ENCODE measurements at regions not wholly inside any gene's neighbourhood (a gene's known extent, or its start where the extent isn't known, plus 50 kb on each side); places are given as distances from the start of the nearest gene placed in this dataset.
"Not testable (repeated sequence)": the region's sequence is repeated elsewhere in the genome, so short reads cannot be mapped to it uniquely, and the experiment has no call there.

DNA sequence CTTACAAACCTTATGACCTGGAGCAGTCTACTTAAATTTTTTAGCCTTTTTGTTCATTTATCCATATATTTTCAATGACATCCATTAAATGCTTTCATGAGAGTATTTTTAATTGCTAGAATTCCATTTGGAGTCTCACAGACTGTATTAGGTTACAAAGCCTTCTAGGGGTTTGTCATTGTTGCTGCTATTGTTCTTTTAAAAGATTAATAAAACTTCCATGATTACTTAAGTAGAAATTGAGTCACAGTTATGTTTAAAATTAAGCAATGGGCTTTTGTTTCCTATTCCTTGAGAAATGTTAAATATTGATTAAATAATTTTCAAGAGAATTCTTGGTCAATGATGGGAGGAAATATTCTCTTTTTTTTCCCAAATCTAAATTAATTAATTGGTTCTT is 1408.4 kb upstream of the RAG2 start:
- no peak for DNase-seq (ENCODE audit: low read depth)

DNA sequence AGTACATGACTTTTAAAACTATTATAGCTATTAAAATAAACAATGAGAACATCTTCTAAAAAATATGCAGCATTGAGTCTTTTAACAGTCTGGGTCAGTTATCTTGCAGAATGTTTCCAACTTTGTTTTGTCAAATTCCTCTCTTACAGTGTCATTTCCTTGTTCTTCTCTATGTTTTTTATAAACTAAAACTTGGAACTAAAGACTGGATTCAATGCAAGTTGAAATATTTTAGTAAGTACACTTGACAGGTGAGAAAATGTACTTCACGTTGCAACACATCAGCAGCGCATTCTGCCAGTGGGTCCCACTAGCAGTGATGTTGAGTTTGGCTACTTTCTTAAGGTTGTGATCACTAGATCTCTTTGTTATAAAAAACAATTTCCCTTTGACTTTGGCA is 1407.6 kb upstream of the RAG2 start:
- no peak for DNase-seq (ENCODE audit: low read depth)

DNA sequence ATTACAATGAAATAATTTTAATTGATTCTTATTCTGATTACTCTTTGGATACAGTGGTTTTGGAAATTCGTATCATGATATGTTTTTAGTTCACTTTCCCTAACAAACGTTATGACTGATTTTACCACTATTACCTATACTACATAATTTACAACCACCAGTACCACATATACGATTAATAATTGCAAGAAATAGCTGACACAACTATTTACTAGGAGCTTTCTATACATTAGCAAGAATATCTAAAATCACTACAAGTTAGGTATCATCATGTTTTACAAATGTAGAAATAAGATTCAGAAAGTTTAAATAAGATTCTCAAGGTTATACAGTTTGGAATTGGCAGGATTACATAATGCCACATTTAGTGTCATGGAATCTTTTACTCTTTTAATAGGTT is 1401.1 kb upstream of the RAG2 start:
- DNase-seq (ENCODE audit: low read depth), result no peak

DNA sequence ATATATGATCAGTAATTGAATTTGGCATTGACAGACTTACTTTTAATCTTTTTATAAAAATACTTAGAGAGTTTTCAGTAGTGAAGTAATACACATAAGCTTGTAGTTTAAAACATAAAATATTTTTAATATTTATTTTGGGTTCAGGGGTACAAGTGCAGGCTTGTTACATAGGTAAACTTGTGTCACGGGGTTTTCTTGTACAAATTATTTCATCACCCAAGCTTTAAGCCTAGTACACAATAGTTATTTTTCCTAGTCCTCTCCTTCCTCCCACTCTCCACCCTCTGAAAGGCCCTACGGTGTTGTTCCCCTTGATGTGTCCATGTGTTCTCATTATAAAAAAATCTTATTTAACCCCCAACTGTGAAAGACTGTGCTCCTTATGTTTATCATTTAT is 1397.8 kb upstream of the RAG2 start:
- no peak for DNase-seq (ENCODE audit: low read depth)

DNA sequence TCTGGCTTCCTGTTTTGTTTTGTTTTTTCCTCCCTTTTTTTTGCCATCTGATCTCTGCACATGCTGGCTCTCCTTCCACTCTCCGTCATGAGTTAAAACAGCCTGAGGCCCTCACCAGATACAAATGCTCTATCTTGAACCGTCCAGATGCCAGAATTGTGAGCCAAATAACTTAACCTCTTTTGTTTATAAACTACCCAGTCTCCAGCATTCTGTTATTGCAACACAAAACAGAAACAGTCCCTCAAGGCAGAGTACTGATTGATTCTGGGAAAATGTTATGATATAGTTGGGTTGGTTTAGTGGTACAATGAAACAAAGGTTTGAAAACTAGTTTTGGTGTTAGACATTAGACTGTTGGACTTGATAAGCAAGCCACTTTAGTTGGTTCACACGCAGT is 1390.0 kb upstream of the RAG2 start:
- DNase-seq (ENCODE audit: low read depth), result no peak

DNA sequence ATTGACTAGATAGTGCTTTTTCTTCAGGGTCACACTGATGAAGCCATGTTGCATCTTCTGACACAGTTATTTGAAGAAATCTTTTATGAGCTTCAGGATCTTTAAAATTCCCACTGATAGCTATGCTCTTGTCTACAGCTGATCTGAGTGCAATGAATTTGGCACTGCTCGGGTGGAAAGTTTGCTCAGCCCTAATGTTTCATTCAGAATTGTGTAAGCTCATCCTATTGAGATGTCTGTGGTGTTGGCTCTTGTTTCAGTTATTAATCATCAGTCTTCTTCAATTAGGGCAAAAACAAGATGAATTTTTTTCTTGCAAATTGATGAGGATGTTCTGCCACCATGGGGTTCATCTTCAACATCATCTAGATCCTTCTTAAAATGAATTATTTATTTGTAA is 1387.0 kb upstream of the RAG2 start:
- DNase-seq (ENCODE audit: low read depth), result no peak

DNA sequence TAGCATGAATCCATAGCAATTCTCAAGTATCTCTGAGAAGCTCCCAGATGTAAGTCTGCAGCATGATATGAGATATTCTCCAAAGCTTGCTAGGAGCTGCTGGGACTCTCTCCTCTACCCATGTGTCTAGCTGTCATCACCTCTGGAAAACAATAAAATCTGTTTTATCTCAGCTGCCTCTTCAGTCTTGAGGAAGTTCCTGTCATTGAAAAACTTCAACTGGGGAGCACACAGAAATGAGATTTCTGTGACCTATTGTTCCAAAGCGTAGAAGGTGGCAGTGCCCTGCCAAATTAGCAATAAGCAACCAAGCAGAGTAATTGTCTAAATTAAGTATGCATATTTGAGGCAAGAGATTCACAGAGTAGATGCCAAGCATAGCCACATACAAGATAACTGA is 1380.6 kb upstream of the RAG2 start:
- DNase-seq (ENCODE audit: low read depth), result no peak

DNA sequence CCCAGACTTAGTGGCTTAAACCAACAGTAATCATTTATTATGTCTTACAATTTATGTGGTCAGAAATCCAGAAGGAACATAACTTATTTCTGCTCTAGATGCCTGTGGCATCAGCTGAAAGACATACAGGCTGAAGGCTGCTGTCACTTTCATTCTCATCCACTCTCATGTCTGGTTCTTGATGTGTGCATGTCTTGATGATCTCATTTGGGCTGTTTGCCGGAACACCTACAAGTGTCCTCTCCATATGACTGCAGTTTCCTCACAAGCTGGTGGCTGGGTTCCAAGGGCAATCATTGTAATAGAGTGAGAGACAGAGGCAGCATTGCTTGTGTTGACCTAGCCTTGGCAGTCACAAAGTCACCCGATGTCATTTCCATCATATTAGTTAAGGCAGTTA is 1375.9 kb upstream of the RAG2 start:
- no peak for DNase-seq (ENCODE audit: low read depth)

DNA sequence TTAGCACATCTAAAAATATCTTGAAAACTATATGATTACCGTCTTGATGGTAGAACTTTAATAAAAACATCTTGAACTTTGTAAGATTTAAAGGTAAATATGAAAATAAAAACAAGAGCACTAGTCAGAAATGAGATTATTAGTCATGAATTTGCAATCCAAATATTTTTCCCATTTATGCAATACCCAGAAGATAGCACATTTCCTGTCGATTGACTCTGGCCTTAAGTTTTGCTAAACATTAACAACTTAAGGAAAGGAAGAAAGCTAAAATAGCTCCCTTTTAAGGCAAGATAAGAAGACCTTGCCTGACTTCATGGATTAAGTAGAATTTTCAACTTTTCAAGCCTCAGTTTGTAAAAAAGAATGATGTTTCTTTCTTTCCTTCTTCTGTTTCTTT is 1374.7 kb upstream of the RAG2 start:
- no peak for DNase-seq (ENCODE audit: low read depth)

DNA sequence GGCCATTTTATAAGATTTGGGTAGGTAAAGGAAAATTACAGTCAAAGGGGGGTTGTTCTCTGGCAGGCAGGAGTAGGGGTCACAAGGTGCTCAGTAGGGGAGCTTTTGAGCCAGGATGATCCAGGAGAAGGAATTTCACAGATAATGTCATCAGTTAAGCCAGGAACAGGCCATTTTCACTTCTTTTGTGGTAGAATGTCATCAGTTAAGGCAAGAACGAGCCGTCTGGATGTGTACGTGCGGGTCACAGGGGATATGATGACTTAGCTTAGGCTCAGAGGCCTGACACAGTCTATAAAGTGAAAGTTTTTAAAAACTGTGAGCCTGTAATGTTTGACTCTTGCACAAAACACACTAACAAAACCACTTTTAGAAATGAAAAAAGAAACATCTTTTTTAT is 1371.3 kb upstream of the RAG2 start:
- DNase-seq (ENCODE audit: low read depth), result not testable (repeated sequence)

DNA sequence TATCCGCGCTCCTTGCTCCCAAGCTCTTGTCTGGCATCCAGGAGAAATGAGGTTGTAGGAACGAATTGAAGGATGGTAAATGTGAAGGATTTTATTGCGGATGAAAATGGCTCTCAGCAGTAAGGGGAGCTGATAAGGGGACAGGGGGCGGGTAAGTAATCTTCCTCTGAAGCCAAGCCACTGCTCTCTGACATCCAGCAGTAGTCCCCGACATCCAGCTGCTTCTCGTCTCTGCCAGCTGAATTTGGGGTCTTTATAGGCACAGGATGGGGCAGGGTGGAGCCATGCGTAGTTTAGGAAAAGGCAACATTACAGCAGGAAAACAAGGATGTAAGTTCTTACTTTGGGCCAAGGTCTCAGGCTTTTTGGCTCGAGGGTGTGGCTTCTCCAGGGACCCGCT is 1370.1 kb upstream of the RAG2 start:
- no peak for DNase-seq (ENCODE audit: low read depth)

DNA sequence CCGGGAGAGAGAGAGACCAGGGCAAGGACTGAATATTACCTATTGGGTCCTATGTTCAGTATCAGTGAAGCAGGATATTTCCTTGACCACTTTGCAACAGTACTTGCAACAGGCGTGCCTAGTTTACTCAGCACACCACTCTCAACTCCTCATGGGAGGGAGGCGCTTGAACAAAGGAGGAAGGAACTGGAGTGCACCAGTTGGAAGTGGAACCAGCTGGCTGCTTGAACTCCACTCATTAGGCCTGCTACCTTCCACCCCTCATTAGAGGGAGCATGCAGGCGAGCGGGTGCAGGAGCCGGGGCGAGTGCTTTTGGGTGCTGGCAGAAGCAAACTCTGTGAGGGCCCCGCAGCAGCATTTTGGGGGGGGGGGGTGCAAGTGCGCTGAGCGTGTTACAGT is 1369.6 kb upstream of the RAG2 start:
- DNase-seq (ENCODE audit: low read depth), result no peak

DNA sequence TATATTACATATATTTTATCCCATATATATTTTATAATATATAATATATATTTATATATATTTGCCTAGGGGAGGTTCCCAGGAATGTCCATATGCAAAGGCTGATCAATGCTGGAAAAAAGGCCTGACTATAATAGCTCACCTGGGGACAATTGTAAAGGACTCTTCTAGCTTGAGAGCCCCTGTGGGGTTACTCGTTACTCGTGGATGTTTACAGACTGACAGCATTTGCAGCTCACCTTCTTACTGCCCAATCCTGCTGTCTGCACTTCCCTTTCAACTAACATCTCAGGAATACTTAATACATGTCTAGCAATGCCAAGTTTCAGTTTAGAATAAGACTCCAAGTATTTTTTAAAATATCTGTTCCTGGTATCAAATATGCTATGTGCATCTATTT is 1365.4 kb upstream of the RAG2 start:
- DNase-seq (ENCODE audit: low read depth), result no peak

DNA sequence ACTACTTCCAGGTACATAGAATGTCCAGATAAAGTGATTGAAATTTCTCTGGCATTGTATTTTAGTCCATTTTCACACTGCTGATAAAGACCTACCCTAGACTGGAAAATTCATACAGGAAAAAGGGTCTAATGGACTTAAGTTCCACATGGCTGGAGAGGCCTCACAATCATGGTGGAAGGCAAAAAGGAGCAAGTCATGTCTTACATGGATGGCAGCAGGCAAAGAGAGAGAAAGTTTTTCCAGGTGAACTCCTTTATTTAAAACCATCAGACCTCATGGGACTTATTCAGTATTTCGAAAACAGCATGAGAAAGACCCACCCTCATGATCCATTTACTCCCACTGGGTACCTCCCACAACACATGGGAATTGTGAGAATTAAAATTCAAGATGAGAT is 1359.7 kb upstream of the RAG2 start:
- DNase-seq (ENCODE audit: low read depth), result no peak

DNA sequence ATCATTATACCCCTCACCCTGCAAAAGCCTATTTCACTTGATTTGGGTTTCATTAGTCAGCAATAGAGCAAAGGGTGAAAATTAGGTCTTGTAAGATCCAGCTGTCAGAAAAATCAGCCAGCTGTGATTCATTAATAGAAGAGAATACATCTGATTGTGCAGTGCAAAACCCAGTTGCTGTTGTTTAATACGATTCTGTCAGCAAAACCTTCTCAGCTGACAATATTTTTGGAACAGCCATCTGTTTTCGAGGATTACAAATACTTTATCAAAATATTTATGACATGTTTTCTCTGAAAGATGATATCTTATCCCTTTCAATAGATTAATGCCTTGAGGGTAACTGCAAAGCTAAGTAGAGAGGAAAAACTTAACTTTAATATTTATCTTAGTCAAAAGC is 1354.0 kb upstream of the RAG2 start:
- no peak for DNase-seq (ENCODE audit: low read depth)

DNA sequence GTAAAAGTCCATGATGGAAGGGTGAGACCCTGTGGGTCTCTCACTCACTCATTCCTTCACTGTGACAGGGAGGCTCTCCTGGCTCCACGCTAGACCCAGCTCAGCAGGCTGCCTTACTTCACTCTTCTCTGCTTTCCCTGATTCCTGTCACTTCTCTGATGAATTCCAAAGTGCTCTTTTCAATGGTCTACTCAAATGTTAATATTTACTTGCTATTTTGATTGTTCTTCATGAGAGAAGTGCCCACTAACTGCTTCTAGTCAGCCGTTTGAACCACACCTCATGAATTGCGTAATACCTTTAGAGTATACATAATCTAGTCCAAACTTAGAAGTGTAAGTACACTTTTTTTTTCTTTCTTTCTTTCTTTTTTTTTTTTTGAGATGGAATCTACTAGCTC is 1350.2 kb upstream of the RAG2 start:
- no peak for DNase-seq (ENCODE audit: low read depth)

DNA sequence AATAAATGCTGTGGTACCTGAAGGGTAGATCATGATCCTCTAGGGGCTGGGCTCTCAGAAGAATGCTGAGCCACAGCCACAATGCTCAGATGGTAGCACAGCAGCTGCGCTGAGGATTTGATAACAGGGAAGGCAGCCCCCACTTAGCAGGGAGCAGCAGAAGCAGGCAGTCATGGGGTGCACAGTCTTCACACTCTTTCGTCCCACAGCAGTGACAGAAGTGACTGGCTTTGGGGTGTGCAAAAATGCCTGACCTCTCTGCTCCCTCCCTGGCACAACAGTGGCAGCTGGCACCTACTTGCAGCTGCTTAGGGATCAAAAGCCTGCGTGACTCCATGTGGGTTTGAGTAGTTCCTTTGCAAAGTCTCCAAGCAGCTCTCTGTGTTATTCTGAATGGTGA is 1349.8 kb upstream of the RAG2 start:
- no peak for DNase-seq (ENCODE audit: low read depth)

DNA sequence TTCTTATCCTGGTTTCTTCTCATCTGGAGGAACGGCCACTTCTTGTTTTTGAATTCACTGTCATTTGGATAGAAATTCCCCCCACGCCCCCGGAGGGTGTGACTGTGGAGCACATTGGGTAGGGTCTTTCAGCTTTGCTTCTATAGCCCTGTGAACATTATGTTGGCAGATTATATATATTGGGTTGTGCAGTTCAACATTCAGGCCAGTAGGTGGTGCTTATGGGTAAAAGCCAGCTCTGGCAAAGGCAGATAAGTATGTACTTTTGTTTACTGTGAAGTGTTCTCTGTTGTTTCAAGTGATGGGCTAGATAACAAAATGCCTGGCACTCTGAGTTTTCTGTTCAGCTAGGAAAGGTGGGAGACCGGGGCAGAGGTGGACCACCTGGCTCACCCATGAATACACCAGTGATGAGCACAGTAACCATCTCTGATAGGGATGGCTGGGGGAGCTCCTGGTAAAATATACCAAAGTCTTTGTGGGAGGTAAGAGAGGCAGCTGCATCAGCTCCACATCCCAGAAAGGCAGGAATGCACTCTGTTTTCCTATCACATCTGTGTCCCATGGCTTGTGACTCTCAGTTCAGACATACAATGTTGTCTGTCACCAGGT is 1348.2 kb upstream of the RAG2 start:
- DNase-seq (ENCODE audit: low read depth), result no peak

DNA sequence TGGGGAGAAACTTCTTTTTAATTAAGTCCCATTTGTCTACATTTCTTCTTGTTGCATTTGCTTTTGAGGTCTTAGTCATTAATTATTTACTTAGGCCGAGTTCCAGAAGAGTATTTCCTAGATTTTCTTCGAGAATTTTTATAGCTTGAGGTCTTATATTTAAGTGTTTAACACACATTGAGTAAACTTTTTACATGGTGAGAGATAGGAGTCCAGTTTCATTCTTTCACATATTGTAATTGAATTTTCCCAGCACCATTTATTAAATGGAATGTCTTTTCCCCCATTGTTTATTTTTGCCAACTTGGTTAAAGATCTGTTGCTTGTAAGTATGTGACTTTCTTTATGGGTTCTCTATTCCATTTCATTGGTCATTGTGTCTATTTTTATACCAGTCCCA is 1344.0 kb upstream of the RAG2 start:
- no peak for DNase-seq (ENCODE audit: low read depth)

DNA sequence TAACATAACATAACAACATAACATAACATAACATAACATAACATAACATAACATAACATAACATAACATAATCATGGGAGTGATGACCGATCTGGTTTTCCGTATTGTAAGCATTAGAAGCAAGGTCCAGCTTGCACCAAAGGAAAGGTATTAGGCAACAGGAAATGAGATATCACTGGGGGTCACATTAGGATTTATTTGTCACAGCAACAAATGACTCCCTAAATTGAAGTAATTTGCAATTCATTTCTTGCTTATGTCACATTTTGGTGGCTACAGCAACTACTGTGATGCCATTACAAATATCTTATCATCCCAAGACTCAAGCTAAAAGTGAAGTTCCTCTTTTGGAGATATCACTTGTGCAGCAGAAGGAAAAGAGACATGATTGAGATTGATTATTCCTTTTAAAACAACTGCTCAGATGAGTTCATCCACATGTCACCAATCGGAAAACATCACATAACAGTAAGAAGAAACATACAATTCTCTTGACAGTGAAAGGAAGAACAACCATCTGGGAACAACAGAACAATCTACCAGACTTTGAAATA is 1331.1 kb upstream of the RAG2 start:
- DNase-seq (ENCODE audit: low read depth), result no peak

DNA sequence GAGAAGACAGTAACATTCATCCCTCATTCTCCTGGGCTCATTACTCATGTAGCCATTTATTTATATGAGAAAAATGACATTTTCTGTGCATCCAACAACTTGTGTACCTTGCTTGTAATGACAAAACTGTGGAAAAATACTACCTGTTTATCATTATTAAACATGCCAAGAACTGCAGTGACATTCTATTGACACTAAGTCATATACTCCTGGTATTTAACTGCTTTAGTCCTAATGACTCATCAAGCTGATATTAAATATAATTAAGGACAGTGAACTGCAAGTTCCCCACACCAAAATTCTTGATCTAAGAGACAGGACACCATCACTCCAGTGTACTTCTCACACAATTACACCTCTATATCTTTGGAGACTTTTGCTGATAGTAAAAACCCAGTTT is 1328.7 kb upstream of the RAG2 start:
- no peak for DNase-seq (ENCODE audit: low read depth)

DNA sequence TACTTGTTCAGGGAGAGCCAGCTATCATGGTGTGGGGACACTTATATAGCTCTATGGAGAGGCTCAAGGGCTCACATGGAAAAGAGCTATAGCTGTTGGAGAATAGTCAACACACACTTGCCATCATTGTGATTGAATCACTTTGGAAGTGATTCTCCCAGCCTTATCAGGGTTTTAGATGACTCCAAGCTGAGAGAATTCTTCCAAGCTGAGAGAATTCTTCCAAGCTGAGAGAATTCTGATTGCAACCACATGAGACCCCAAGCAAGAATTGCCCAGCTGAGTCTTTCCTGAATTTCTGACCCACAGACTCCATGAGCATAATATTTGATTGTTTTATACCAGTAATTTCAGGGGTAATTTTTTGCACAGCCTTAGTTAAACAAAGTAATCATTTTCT is 1318.3 kb upstream of the RAG2 start:
- DNase-seq (ENCODE audit: low read depth), result no peak

DNA sequence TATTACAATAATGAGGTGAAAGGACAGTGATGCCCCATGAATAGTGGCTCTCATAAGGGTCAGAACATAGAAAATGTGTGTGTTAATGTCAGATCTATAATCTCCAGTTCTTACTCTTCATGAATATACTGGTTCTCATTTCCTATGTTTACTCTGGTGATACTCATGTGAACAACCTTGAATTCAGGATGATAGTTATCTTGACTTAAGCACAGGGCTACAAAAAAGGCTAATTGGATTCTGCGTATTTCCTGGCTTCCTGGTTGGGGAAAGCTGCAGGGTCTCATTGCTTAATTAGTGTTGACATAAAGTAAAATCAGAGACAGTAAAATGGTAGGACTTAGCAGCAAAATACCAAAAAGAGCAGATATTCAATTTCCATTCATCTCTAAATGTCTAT is 1316.8 kb upstream of the RAG2 start:
- DNase-seq (ENCODE audit: low read depth), result no peak

DNA sequence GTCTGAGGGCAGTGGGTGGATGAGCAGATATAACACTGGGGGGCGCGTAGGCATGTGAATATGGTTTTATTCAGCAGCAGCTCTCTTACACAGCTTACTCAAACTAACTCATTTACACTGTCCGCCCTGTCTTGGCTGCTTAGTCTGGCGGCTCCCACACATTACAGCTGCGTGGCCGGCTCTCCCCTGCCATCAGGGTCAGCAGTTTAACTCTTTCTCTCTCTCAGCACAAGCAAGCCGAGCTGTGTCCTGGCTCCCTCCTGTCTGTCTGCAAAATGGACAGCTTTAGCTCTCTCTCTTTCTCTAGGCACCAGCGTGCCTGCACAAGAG is 1310.1 kb upstream of the RAG2 start:
- DNase-seq (ENCODE audit: low read depth), result no peak
